H1 (cell line): ENCODE measurements at regions not wholly inside any gene's neighbourhood (a gene's known extent, or its start where the extent isn't known, plus 50 kb on each side); places are given as distances from the start of the nearest gene placed in this dataset.

Source experiments
- EP300 ChIP-seq, 2 experiments: IDR thresholded peaks; 1 replicate in 1 of 2; 2 replicates in 1 of 2; pipeline ENCODE4 v1.6.1; 2011 to 2012; ENCODE audit warnings: low read depth in 2 of 2, low read length in 2 of 2, mild to moderate bottlenecking in 2 of 2, borderline replicate concordance in 1 of 2, inconsistent platforms in 1 of 2, moderate library complexity in 1 of 2
- EZH2 ChIP-seq: fragments of 200-600 bp; sonication (generic); IDR thresholded peaks from 2 replicates; pipeline ENCODE4 v1.7.1; 2012; ENCODE audit warnings: low read depth, mild to moderate bottlenecking, moderate library complexity, low read length, inconsistent platforms; ENCODE audit not compliant: severe bottlenecking
- HDAC6 ChIP-seq: IDR thresholded peaks from one replicate; pipeline ENCODE4 v1.7.1; 2012; ENCODE audit warnings: low read depth, mild to moderate bottlenecking, inconsistent platforms, low read length, moderate library complexity
- MAX ChIP-seq: IDR thresholded peaks from 2 replicates; pipeline ENCODE4 v1.6.1; 2012; ENCODE audit warnings: inconsistent platforms
- POLR2A ChIP-seq, 2 experiments: IDR thresholded peaks; 1 replicate in 1 of 2; 2 replicates in 1 of 2; pipeline ENCODE4 v1.6.1; 2011; ENCODE audit warnings: low read depth in 2 of 2, low read length in 2 of 2, mild to moderate bottlenecking in 2 of 2; ENCODE audit errors: control extremely low read depth in 1 of 2
- TF ChIP-seq, protein P1 (sequence below), 3 experiments: IDR thresholded peaks; 1 replicate in 2 of 3; 2 replicates in 1 of 3; pipeline versions ENCODE4 v1.5.1 to v1.6.1; 2011; ENCODE audit warnings: low read length in 3 of 3, mild to moderate bottlenecking in 3 of 3, inconsistent platforms in 2 of 3, low read depth in 1 of 3, moderate library complexity in 1 of 3; ENCODE audit not compliant: insufficient read depth in 1 of 3; ENCODE audit errors: control extremely low read depth in 1 of 3
- TF ChIP-seq, protein P2 (sequence below): IDR thresholded peaks from 2 replicates; pipeline ENCODE4 v1.6.1; 2011; ENCODE audit warnings: low read length, improper control_type of control experiment

DNA sequence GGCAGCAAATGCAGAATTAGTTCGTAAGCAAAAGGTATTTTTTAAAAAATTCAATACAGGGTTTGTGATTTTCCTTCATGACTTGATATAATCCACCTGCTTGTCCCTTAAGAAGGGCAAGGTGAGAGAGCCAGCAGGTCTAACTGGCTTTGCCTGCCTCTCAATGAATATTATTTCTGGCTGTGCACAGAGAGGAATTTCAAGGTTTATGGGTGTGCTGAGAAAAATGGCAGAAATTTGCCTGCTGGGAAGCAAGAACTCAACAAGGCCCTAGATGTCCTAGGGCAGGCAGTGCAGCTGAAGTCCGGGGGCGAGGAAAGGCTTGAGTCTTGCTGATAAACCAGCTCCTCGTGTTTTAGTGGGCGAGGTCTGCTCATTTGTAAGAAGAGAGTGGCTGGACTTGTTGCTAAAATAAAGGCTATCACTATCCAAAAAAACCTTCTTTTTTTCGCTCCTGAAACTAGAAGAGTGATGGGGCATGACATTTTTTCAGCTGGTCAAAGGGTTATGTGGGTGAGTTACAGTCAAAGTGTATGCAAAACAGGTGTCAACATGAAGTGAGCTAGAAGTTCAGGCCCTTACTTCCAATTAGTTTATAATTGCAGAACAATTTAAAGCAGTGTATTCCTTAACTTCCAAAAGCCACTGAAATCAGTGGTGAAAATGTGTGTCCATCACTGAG, 385.8 kb upstream of the KLF6 start:
- no peak for TF ChIP-seq MAX
- no peak for TF ChIP-seq EP300 (IDR thresholded peaks at IDR 0.05; ENCODE audit: borderline replicate concordance in 1 of 2, low read depth in 2 of 2, low read length in 2 of 2)
- TF ChIP-seq POLR2A (IDR thresholded peaks at IDR 0.05; ENCODE audit: control extremely low read depth in 1 of 2, low read depth in 2 of 2, low read length in 2 of 2), result no peak
- TF ChIP-seq, protein P1, sequence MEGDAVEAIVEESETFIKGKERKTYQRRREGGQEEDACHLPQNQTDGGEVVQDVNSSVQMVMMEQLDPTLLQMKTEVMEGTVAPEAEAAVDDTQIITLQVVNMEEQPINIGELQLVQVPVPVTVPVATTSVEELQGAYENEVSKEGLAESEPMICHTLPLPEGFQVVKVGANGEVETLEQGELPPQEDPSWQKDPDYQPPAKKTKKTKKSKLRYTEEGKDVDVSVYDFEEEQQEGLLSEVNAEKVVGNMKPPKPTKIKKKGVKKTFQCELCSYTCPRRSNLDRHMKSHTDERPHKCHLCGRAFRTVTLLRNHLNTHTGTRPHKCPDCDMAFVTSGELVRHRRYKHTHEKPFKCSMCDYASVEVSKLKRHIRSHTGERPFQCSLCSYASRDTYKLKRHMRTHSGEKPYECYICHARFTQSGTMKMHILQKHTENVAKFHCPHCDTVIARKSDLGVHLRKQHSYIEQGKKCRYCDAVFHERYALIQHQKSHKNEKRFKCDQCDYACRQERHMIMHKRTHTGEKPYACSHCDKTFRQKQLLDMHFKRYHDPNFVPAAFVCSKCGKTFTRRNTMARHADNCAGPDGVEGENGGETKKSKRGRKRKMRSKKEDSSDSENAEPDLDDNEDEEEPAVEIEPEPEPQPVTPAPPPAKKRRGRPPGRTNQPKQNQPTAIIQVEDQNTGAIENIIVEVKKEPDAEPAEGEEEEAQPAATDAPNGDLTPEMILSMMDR (IDR thresholded peaks at IDR 0.05; ENCODE audit: control extremely low read depth in 1 of 3, insufficient read depth in 1 of 3, low read depth in 1 of 3, low read length in 3 of 3), result no peak
- TF ChIP-seq, protein P2, sequence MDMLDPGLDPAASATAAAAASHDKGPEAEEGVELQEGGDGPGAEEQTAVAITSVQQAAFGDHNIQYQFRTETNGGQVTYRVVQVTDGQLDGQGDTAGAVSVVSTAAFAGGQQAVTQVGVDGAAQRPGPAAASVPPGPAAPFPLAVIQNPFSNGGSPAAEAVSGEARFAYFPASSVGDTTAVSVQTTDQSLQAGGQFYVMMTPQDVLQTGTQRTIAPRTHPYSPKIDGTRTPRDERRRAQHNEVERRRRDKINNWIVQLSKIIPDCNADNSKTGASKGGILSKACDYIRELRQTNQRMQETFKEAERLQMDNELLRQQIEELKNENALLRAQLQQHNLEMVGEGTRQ, result no peak
- no peak for TF ChIP-seq EZH2
- no peak for TF ChIP-seq HDAC6
